HG03457 (cell line): ENCODE measurements at regions not wholly inside any gene's neighbourhood (a gene's known extent, or its start where the extent isn't known, plus 50 kb on each side); places are given as distances from the start of the nearest gene placed in this dataset.
"Not testable (repeated sequence)": the region's sequence is repeated elsewhere in the genome, so short reads cannot be mapped to it uniquely, and the experiment has no call there.

Experiments
- ATAC-seq: cut with Tn5 transposase; IDR thresholded peaks from one replicate; pipeline ENCODE4 v1.9.1; 2021; ENCODE audit warnings: moderate number of reproducible peaks; ENCODE audit not compliant: unreplicated experiment

- ATAC-seq = no peak
Measured at GRCh38 chr6:144474290-144474689, 189.2 kb downstream of the UTRN start.

DNA sequence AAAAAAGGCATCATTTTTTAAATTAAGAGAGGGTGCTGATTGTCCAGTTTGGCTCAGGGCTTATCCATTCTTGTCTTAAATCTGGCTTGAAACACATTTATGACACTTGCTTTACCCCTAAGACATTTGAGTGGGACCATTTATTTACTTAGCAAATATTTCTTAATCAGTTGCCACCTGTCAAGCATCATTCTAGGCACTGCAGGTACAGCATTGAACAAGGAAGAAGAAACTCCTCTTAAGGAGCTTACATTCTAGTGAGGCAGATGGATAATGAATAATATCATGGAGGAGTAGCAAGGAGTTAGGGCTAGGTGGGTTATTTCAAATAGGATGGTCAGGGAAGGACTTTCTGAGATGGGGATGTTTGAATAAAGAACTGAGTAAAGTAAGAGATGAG, 189.8 kb downstream of the UTRN start:
- ATAC-seq = no peak

DNA sequence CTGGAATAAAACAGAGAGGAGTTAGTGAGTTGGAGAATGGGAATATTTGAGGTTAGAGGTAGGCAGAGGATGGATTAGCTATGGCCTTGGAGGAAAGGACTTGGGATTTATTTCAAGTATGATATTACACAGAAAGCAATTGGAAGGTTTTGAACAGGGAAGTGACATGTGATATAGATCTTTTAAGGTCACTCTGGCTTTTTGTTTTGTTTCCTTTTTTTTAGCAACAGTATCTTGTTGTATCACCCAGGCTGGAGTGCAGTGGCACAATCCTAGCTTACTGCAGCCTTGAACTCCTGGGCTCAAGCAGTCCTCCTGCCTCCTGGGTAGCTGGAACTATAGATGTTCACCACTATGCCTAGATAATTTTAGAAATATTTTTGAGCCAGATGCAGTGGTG, 190.3 kb downstream of the UTRN start:
- ATAC-seq = no peak

GRCh38 chr6:144476286-144476685, 191.2 kb downstream of the UTRN start:
- ATAC-seq = no peak

DNA sequence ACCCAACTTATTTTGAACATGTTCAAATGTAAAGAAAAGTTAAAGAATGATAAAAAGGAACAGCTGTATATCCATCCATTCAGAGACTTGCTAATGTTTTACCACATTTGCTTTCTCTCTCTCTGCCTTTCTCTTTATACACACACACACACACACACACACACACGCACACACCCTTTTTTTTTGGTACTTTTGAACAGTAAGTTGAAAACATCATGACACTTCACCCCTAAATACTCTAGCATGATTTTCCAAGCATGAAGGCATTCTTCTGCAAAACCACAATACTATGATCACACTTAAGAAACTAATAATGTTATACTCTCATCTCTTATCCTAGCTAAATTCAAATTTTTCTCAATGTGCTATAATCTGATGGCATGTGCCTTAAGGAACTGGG, 192.3 kb downstream of the UTRN start:
- ATAC-seq = no peak

DNA sequence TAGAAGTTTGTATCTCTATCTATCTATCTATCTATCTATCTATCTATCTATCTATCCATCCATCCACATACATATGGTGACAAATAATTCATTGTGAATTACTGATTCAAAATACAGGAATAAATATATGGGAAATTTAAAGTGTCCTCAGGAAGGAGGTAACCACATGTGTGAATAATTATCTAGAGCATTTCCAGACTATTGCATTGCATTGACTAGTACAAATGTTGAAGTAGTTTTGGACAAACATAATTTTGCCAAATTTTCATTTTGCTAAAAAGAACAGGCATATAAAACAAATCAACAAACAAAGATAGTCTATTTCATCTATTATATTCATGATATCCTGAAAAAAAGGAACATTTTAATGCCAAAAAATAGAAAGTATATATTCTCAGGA, 192.7 kb downstream of the UTRN start:
- no peak for ATAC-seq

- ATAC-seq = no peak
Measured at GRCh38 chr6:144478483-144478882, 193.3 kb downstream of the UTRN start.

DNA sequence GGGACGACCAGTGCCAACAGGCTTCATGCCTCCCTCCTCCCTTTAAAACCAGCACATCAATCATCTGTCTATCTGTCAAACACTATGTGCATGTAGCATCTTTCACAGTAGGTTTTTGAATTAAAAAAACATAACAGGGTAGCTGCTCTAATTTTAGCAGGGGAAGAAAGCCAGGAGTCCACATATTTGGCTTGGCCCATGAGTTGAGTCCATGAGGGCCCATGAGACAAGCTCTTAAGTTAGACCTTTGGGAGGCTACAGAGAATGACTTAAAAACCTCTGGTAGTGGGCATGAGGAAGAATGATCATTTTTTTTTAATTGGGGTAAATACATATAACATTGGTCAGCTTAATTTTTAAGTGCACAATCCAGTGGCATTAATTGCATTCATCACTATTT, 194.9 kb downstream of the UTRN start:
- no peak for ATAC-seq

GRCh38 chr6:144480473-144480872, 195.3 kb downstream of the UTRN start:
- no peak for ATAC-seq

DNA sequence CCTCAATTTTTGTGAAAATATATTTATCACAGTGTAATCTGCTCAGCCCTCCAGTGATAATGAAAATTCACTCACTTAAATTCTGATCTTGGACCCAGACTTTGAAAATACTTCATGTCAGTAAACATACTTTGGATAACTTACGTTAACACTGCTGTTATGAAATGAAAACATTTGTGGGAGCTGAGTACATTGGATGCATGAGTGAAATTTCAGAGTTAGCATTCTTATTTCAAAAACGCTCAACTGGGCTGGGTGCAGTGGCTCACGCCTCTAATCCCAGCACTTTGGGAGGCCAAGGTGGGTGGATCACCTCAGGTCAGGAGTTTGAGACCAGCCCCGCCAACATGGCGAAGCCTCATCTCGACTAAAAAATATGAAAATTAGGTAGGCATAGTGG, 196.4 kb downstream of the UTRN start:
- no peak for ATAC-seq

- ATAC-seq = no peak
Measured at GRCh38 chr6:144482142-144482541, 197.0 kb downstream of the UTRN start.

DNA sequence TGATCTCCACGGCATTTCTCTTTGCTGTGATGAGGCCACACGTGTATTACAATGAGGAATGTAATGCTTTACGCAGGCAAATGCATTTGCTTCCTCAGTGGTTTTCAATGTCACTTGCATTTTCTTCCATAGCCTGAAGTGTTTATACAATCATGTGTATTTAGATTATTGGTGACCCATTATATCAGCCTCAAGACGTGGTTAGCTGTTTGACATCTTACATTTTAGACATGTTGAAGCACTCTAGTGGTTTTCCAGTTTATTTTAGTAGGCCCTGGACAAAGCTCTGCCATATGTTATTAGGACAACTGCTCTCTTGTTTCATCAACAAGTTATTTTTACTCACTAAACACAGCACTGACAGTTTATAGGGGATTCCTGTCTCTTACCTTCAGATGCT, 200.4 kb downstream of the UTRN start:
- ATAC-seq = no peak

DNA sequence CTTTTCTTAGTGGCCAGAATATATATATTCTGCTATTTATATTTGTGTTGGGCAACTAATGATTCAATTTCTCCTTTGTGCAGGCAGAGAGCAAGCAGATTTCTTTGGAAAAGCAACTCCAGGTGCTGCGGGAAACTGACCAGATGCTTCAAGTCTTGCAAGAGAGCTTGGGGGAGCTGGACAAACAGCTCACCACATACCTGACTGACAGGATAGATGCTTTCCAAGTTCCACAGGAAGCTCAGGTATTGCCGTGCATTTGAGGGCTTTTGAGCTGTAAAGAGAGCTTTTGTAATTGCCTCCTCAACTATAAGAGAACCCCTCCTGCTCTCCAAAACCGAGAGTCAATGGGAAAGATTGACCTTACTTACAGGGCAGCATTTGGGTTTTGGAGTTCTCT, 203.5 kb downstream of the UTRN start:
- ATAC-seq = no peak

DNA sequence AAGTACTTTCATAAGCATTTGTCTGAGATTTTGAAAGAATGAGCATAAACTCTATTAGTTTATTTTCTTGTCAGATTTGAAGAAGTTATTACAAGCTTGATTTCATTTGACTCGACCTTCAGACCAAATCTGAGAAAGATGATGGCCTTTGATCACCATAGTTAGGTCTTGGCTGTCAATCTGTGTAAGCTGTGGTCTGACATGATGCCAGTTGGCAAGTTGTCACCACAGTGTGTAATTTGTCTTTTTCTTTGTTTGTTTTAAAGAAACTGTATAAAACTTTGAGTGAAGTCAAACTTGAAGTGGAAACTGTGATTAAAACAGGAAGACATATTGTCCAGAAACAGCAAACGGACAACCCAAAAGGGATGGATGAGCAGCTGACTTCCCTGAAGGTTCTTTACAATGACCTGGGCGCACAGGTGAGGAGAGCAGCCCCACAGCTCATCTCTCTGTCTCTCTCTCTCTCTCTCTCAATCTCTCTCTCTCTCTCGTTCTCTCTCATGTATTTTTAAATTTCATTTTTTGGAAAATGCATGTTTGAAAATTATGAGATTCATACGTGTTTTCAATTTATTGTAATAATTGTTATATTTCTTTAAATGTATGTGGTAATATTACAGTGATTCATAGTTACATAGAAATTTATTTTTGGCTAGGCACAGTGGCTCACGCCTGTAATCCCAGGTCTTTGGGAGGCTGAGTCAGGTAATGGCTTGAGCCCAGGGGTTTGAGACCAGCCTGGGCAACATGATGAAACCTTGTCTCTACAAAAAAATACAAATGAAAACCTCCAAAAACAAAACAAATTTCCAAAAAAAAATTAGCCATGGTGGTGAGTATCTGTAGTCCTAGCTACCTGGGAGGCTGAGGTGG, 208.1 kb downstream of the UTRN start:
- ATAC-seq = no peak

- ATAC-seq = not testable (repeated sequence)
Measured at GRCh38 chr6:144495076-144495475, 209.9 kb downstream of the UTRN start.

- ATAC-seq = no peak
Measured at GRCh38 chr6:144497650-144498049, 212.5 kb downstream of the UTRN start.

DNA sequence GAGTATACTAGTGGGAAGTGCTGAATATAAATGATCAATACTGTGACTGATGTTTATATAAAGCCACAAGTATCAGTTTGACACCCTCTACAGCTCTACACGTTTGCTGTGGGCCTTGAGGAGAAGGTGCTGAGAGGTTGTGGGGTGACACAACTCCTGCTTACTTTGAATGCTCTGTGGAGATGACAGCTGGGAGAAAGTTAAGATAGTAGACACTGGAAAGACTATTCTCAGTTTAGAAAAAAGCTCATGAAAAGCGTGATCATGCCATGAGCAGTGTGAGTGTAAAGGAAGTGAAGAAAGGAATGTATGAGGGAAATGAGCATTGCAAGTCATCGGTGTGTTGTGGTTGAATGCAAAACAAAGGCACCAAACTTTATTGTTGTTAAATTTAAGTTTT, 215.8 kb downstream of the UTRN start:
- ATAC-seq = no peak

DNA sequence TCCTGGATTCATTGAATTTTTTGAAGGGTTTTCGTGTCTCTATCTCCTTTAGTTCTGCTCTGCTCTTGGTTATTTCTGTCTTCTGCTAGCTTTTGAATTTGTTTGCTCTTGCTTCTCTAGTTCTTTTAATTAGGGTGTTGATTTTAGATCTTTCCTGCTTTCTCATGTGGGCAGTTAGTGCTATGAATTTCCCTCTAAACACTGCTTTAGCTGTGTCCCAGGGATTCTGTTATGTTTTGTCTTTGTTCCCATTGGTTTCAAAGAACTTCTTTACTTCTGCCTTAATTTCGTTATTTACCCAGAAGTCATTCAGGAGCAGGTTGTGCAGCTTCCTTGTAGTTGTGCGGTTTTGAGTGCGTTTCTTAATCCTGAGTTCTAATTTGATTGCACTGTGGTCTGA, 220.1 kb downstream of the UTRN start:
- ATAC-seq = not testable (repeated sequence)

GRCh38 chr6:144506051-144506450, 220.9 kb downstream of the UTRN start:
- ATAC-seq = not testable (repeated sequence)

GRCh38 chr6:144507772-144508312, 222.7 kb downstream of the UTRN start:
- ATAC-seq = not testable (repeated sequence)

DNA sequence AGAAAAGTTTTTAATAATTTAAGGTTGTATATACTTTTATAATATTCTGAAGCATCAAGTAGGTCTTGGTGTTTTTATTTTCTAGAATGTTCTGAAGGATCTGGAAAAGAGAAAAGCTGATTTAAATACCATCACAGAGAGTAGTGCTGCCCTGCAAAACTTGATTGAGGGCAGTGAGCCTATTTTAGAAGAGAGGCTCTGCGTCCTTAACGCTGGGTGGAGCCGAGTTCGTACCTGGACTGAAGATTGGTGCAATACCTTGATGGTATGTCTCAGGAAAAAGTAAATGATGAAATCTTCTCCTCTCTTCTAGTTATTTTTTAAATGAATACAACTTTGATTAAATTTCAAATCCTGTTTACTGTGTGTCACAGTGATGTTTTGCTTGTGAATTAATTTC, 225.7 kb downstream of the UTRN start:
- no peak for ATAC-seq

- no peak for ATAC-seq
Measured at GRCh38 chr6:144515761-144516160, 230.6 kb downstream of the UTRN start.

DNA sequence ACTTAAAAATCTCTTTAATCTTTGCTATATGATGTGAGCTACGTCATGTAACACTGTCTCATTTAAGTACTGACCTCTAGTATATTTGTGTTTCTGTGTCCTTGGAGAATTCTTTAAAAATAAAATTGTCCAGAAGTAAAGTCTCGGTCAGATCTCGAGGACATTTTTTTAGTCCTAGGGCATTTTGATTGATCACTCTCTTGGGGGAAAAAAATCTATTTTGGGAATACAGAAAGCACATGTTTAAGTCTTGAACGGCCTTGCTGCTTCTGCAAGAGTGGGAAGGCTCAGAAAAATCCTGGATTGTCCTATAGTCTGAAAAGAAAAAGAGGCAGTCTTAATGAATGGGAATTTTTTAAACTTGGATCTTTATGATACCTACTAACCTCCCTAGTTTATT, 234.3 kb downstream of the UTRN start:
- no peak for ATAC-seq
